Lower leg skin (tissue), 4 donors: ENCODE measurements at regions not wholly inside any gene's neighbourhood (a gene's known extent, or its start where the extent isn't known, plus 50 kb on each side); places are given as distances from the start of the nearest gene placed in this dataset.

ENCODE experiments used
- DNase-seq, 2 donors: peaks; one replicate each; pipeline ENCODE4 v3.0.0-alpha.2; 2019; ENCODE audit warnings: low spot score in 2 of 2
- H3K4me3 ChIP-seq: fragments of 200-600 bp; sonication (generic); 2 replicates; pipeline ENCODE4 v1.5.1; 2017; ENCODE audit warnings: mild to moderate bottlenecking, low read depth; ENCODE audit not compliant: poor library complexity, severe bottlenecking
- POLR2A ChIP-seq, 2 donors: fragments of 450-650 bp; IDR thresholded peaks; one replicate each; pipeline ENCODE4 v1.6.1; 2016 to 2017; ENCODE audit warnings: antibody characterized with exemption in 2 of 2, mild to moderate bottlenecking in 1 of 2, moderate library complexity in 1 of 2
- WGBS, 2 donors: methylation state at CpG; one replicate each; pipeline ENCODE4 v1.1.5; 2018; 5-methylcytosine and 5-hydroxymethylcytosine counted together
- intact Hi-C: fragments of 100-400 bp; cut with DNase I; formaldehyde crosslinking; loops from one replicate; pipeline ENCODE4 v1.15.0; 2023; ENCODE audit warnings: low total_unique reads
- TF ChIP-seq, protein P1 (sequence below), 3 donors: fragments of 450-650 bp; IDR thresholded peaks; one replicate each; pipeline ENCODE4 v1.5.1; 2016; ENCODE audit warnings: antibody characterized with exemption in 3 of 3, mild to moderate bottlenecking in 3 of 3, moderate library complexity in 2 of 3

- TF ChIP-seq, protein P1, sequence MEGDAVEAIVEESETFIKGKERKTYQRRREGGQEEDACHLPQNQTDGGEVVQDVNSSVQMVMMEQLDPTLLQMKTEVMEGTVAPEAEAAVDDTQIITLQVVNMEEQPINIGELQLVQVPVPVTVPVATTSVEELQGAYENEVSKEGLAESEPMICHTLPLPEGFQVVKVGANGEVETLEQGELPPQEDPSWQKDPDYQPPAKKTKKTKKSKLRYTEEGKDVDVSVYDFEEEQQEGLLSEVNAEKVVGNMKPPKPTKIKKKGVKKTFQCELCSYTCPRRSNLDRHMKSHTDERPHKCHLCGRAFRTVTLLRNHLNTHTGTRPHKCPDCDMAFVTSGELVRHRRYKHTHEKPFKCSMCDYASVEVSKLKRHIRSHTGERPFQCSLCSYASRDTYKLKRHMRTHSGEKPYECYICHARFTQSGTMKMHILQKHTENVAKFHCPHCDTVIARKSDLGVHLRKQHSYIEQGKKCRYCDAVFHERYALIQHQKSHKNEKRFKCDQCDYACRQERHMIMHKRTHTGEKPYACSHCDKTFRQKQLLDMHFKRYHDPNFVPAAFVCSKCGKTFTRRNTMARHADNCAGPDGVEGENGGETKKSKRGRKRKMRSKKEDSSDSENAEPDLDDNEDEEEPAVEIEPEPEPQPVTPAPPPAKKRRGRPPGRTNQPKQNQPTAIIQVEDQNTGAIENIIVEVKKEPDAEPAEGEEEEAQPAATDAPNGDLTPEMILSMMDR (IDR thresholded peaks at IDR 0.05): no peak
- TF ChIP-seq POLR2A (IDR thresholded peaks at IDR 0.05): no peak
- no peak for DNase-seq
- intact Hi-C loops: loop anchor here (10.0 kb wide), 1 partner anchor 1090 kb away; no protein-coding TSS in a partner anchor
- 51 to 65% methylated on average over 4 of the region's 4 CpGs for WGBS, 2 donors
- no peak overlapping the region for H3K4me3 ChIP-seq
Observed at GRCh38 chr2:225894236-225894980, 494.9 kb downstream of the NYAP2 start.

- no peak overlapping the region for H3K4me3 ChIP-seq
- no peak for DNase-seq
- intact Hi-C loops: loop anchor here (10.0 kb wide), 1 partner anchor 1092 kb away; no protein-coding TSS in a partner anchor
- no peak for TF ChIP-seq POLR2A (IDR thresholded peaks at IDR 0.05)
- TF ChIP-seq, protein P1 (IDR thresholded peaks at IDR 0.05): no peak
Observed at GRCh38 chr2:225893151-225893550, 493.6 kb downstream of the NYAP2 start.

DNA sequence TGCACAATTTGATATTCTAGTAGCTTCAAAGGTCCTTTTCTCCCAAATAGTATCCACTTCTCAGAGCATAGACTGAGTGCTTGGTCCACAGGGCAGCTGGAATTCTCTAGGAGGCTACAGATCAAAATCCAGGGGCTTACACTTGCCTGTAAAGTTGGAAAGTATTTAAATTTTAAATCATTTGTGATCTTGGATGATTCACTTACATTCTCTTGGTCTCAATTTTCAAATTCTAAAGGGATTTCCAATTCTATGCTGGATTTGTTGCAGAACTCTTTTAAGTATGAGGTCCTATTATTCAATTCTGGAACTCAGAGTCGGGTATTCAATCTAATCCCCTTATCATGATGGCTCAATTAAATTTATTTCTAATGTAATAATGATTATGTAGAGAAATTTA is 492.3 kb downstream of the NYAP2 start:
- 75 to 78% methylated on average over 1 of the region's 1 CpG for WGBS, 2 donors
- DNase-seq: no peak

DNA sequence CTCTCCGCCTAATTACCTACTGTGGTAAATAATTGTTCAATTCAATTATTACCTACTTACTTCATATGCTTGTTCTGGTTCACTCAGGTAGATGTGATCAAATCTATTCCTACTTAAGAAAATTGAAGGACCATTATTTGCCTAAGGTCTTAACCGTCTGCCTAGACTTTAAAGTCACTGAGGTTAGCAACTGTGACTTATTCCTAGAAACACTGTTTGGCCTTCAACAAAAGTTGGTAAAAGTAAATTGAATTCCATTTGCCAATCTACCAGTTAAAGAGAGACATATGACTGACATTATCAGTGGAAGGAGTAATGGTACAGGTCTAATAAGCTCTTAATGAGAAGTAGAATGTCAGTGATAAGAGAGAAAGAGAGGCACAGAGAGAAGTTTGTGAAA is 491.5 kb downstream of the NYAP2 start:
- no peak overlapping the region for H3K4me3 ChIP-seq
- no peak for DNase-seq
- 93 to 95% methylated on average over 2 of the region's 2 CpGs for WGBS, 2 donors
- intact Hi-C loops: loop anchor here (10.0 kb wide), 1 partner anchor 1094 kb away; no protein-coding TSS in a partner anchor
- TF ChIP-seq, protein P1 (IDR thresholded peaks at IDR 0.05): no peak
- no peak for TF ChIP-seq POLR2A (IDR thresholded peaks at IDR 0.05)

More for the DNA sequence above, 492.3 kb downstream of the NYAP2 start:
- no peak for TF ChIP-seq POLR2A (IDR thresholded peaks at IDR 0.05)
- TF ChIP-seq, protein P1 (IDR thresholded peaks at IDR 0.05): no peak
- intact Hi-C loops: loop anchor here (10.0 kb wide), 1 partner anchor 1093 kb away; no protein-coding TSS in a partner anchor
- H3K4me3 ChIP-seq: no peak overlapping the region

GRCh38 chr2:225889452-225889851 is 489.9 kb downstream of the NYAP2 start:
- peak in 1 of 2 donors; percentile 28 for DNase-seq

More at GRCh38 chr2:225889452-225889851, 489.9 kb downstream of the NYAP2 start:
- 3 to 4% methylated on average over 1 of the region's 1 CpG for WGBS, 2 donors
- TF ChIP-seq, protein P1 (IDR thresholded peaks at IDR 0.05): peak in 1 of 3 donors; percentile 57
- TF ChIP-seq POLR2A (IDR thresholded peaks at IDR 0.05): no peak
- intact Hi-C loops: loop anchor here (10.0 kb wide), 2 partner anchors 215 to 915 kb away; no protein-coding TSS in a partner anchor
- no peak overlapping the region for H3K4me3 ChIP-seq
